Subcutaneous abdominal adipose tissue (tissue), 5 donors: ENCODE measurements at regions not wholly inside any gene's neighbourhood (a gene's known extent, or its start where the extent isn't known, plus 50 kb on each side); places are given as distances from the start of the nearest gene placed in this dataset.
"Not testable (repeated sequence)": the region's sequence is repeated elsewhere in the genome, so short reads cannot be mapped to it uniquely, and the experiment has no call there.

Experiments used
- H3K27ac ChIP-seq: one replicate; pipeline ENCODE4 v1.7.0; 2013; ENCODE audit warnings: low read depth, mild to moderate bottlenecking, inconsistent platforms, low read length, moderate library complexity
- H3K27me3 ChIP-seq, 5 donors: one replicate each; pipeline ENCODE4 v1.7.0; 2013; ENCODE audit warnings: low read length in 5 of 5, inconsistent platforms in 1 of 5; ENCODE audit not compliant: control insufficient read depth in 5 of 5, insufficient read depth in 4 of 5
- H3K36me3 ChIP-seq, 5 donors: one replicate each; pipeline ENCODE4 v1.7.0; 2013; ENCODE audit warnings: low read length in 5 of 5; ENCODE audit not compliant: control insufficient read depth in 5 of 5, insufficient read depth in 5 of 5
- H3K4me1 ChIP-seq, 5 donors: one replicate each; pipeline ENCODE4 v1.7.0; 2013; ENCODE audit warnings: low read length in 5 of 5, mild to moderate bottlenecking in 3 of 5, moderate library complexity in 1 of 5; ENCODE audit not compliant: control insufficient read depth in 5 of 5, insufficient read depth in 5 of 5
- H3K4me3 ChIP-seq, 5 donors: one replicate each; pipeline ENCODE4 v1.7.0; 2013; ENCODE audit warnings: low read length in 5 of 5, low read depth in 1 of 5
- H3K9ac ChIP-seq, 5 donors: one replicate each; pipeline ENCODE4 v1.7.0; 2013; ENCODE audit warnings: low read length in 5 of 5, mild to moderate bottlenecking in 4 of 5, moderate library complexity in 3 of 5
- H3K9me3 ChIP-seq, 5 donors: one replicate each; pipeline ENCODE4 v1.7.0; 2013; ENCODE audit warnings: low read length in 5 of 5; ENCODE audit not compliant: control insufficient read depth in 5 of 5
- donor health status: healthy.
- donor health status: healthy.
- donor health status: healthy.
- donor health status: healthy.
- donor health status: healthy.

GRCh38 chrX:121381915-121382314 lies 334.5 kb downstream of the GLUD2 start:
- not testable (repeated sequence) for H3K4me3 ChIP-seq, H3K36me3 ChIP-seq, H3K27ac ChIP-seq, H3K27me3 ChIP-seq, H3K9ac ChIP-seq, H3K4me1 ChIP-seq, H3K9me3 ChIP-seq

GRCh38 chrX:121389976-121390714 lies 342.7 kb downstream of the GLUD2 start:
- Histone ChIP-seq H3K36me3 (no peaks in the 10 kb centered on the region), H3K27me3 (no peaks in the 10 kb centered on the region), H3K9ac (no peak overlapping the region), H3K4me1 (no peaks in the 10 kb centered on the region), H3K9me3 (no peaks in the 10 kb centered on the region), H3K4me3 (no peak overlapping the region), H3K27ac (no peak overlapping the region)

- Histone ChIP-seq H3K9ac (no peak overlapping the region), H3K4me3 (no peak overlapping the region), H3K4me1 (no peaks in the 10 kb centered on the region), H3K27me3 (peaks cover 0 to 3% (median 0%) of the 10 kb centered on the region in 5 donors), H3K27ac (no peak overlapping the region), H3K36me3 (no peaks in the 10 kb centered on the region), H3K9me3 (no peaks in the 10 kb centered on the region)
Measured at GRCh38 chrX:121405826-121406225, 358.4 kb downstream of the GLUD2 start.

GRCh38 chrX:121407627-121408026 lies 360.2 kb downstream of the GLUD2 start:
- Histone ChIP-seq H3K27me3 (no peaks in the 10 kb centered on the region), H3K4me1 (no peaks in the 10 kb centered on the region), H3K36me3 (no peaks in the 10 kb centered on the region), H3K9ac (no peak overlapping the region), H3K9me3 (no peaks in the 10 kb centered on the region), H3K4me3 (no peak overlapping the region), H3K27ac (no peak overlapping the region)

GRCh38 chrX:121431514-121431913 lies 384.1 kb downstream of the GLUD2 start:
- H3K27ac ChIP-seq, H3K4me1 ChIP-seq, H3K36me3 ChIP-seq, H3K9ac ChIP-seq, H3K27me3 ChIP-seq, H3K4me3 ChIP-seq, H3K9me3 ChIP-seq: not testable (repeated sequence)

- no peaks in the 10 kb centered on the region for H3K27me3 ChIP-seq
- no peak overlapping the region for H3K9ac ChIP-seq
- no peaks in the 10 kb centered on the region for H3K9me3 ChIP-seq
- no peaks in the 10 kb centered on the region for H3K4me1 ChIP-seq
- H3K27ac ChIP-seq = no peak overlapping the region
- no peak overlapping the region for H3K4me3 ChIP-seq
- H3K36me3 ChIP-seq = no peaks in the 10 kb centered on the region
Measured at GRCh38 chrX:121433289-121433688, 385.9 kb downstream of the GLUD2 start.

GRCh38 chrX:121437666-121438065 lies 390.3 kb downstream of the GLUD2 start:
- not testable (repeated sequence) for H3K27me3 ChIP-seq

GRCh38 chrX:121455890-121456289 lies 408.5 kb downstream of the GLUD2 start:
- Histone ChIP-seq H3K36me3 (no peaks in the 10 kb centered on the region), H3K27me3 (no peaks in the 10 kb centered on the region), H3K4me3 (no peak overlapping the region), H3K9ac (no peak overlapping the region), H3K4me1 (no peaks in the 10 kb centered on the region), H3K27ac (no peak overlapping the region), H3K9me3 (peaks cover 0 to 5% (median 0%) of the 10 kb centered on the region in 5 donors)

More at GRCh38 chrX:121437666-121438065, 390.3 kb downstream of the GLUD2 start:
- H3K9me3 ChIP-seq, H3K4me1 ChIP-seq, H3K4me3 ChIP-seq, H3K27ac ChIP-seq, H3K9ac ChIP-seq, H3K36me3 ChIP-seq: not testable (repeated sequence)

GRCh38 chrX:121456315-121456714 lies 408.9 kb downstream of the GLUD2 start:
- no peak overlapping the region for H3K4me3 ChIP-seq
- H3K4me1 ChIP-seq = no peaks in the 10 kb centered on the region
- no peak overlapping the region for H3K27ac ChIP-seq
- H3K9me3 ChIP-seq = peaks cover 0 to 7% (median 0%) of the 10 kb centered on the region in 5 donors
- H3K9ac ChIP-seq = no peak overlapping the region
- H3K27me3 ChIP-seq = no peaks in the 10 kb centered on the region
- no peaks in the 10 kb centered on the region for H3K36me3 ChIP-seq

GRCh38 chrX:121457096-121457495 lies 409.7 kb downstream of the GLUD2 start:
- Histone ChIP-seq H3K27me3 (no peaks in the 10 kb centered on the region), H3K4me3 (no peak overlapping the region), H3K9me3 (peaks cover 0 to 7% (median 0%) of the 10 kb centered on the region in 5 donors), H3K36me3 (no peaks in the 10 kb centered on the region), H3K9ac (no peak overlapping the region), H3K27ac (no peak overlapping the region), H3K4me1 (no peaks in the 10 kb centered on the region)
